Central memory CD8-positive, alpha-beta T cell (primary cell): ENCODE measurements at regions not wholly inside any gene's neighbourhood (a gene's known extent, or its start where the extent isn't known, plus 50 kb on each side); places are given as distances from the start of the nearest gene placed in this dataset.

ENCODE experiments used
- ATAC-seq: fragments of 150-1000 bp; cut with Tn5 transposase; replicated peaks from 2 replicates; pipeline ENCODE4 v1.10.0; 2022; ENCODE audit warnings: mild to moderate bottlenecking, moderate FRiP score, moderate number of reproducible peaks; ENCODE audit not compliant: poor library complexity, severe bottlenecking; ENCODE audit errors: extremely low read depth
- DNase-seq, 2 donors: peaks; one replicate each; pipeline ENCODE4 v3.0.0; 2021; ENCODE audit warnings: low spot score in 2 of 2
- H3K27ac Mint-ChIP-seq: one replicate; pipeline ENCODE4 v1.8.0; 2022; ENCODE audit warnings: low read depth, mild to moderate bottlenecking, moderate library complexity, mixed read lengths
- H3K27me3 Mint-ChIP-seq: one replicate; pipeline ENCODE4 v1.8.0; 2022; ENCODE audit warnings: mixed read lengths
- H3K36me3 Mint-ChIP-seq: one replicate; pipeline ENCODE4 v1.8.0; 2022; ENCODE audit warnings: mild to moderate bottlenecking, moderate library complexity, mixed read lengths; ENCODE audit not compliant: insufficient read depth
- H3K4me1 Mint-ChIP-seq: one replicate; pipeline ENCODE4 v1.8.0; 2022; ENCODE audit warnings: mixed read lengths
- H3K4me3 Mint-ChIP-seq: one replicate; pipeline ENCODE4 v1.8.0; 2022; ENCODE audit warnings: mild to moderate bottlenecking, moderate library complexity, mixed read lengths
- H3K9me3 Mint-ChIP-seq: one replicate; pipeline ENCODE4 v1.8.0; 2022; ENCODE audit warnings: mixed read lengths

DNA sequence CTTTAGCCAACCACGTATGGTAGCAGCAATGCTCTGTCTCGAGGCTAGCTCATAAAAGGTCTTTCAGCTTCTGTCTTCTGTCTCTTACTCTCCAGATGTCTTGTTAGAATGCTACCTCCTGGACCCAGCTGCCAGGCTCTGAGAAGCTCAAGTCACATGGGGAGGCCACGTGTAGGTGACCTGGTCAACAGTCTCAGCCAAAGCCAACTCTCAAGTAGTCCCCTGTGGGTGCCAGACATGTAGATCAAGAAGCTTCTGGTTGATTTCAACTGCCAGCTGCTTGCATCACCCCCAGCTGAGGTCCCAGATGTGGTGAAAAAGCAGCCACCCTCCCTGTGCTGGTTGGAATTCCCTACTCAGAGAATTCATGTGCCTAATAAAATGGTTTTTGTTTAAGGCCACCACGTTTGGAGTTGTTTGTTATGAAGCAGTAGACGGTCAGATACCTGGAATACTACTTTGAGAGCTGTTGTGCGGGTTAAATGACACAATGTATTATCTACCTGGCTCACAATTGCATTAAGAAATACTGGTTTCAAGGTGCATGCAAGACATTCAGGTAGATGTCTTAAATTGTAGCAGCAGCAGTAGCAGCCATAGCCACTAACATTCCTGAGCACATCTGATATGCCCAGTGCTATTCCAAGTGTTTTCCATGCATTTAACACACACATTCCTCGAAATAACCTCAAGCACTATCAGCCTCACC, 131.0 kb upstream of the RFC3 start:
- Mint-ChIP-seq H3K9me3 (no peaks in the 10 kb centered on the region), H3K27ac (no peak overlapping the region), H3K27me3 (no peaks in the 10 kb centered on the region), H3K36me3 (no peaks in the 10 kb centered on the region), H3K4me1 (no peaks in the 10 kb centered on the region), H3K4me3 (no peak overlapping the region)
- no peak for ATAC-seq
- DNase-seq: no peak

GRCh38 chr13:33690354-33690753, 127.6 kb upstream of the RFC3 start:
- Mint-ChIP-seq H3K36me3 (no peaks in the 10 kb centered on the region), H3K4me1 (no peaks in the 10 kb centered on the region), H3K9me3 (no peaks in the 10 kb centered on the region), H3K27me3 (no peaks in the 10 kb centered on the region), H3K4me3 (no peak overlapping the region), H3K27ac (no peak overlapping the region)
- DNase-seq (no peak), ATAC-seq (no peak)

GRCh38 chr13:33691980-33692379, 126.0 kb upstream of the RFC3 start:
- no peak for ATAC-seq
- H3K36me3 Mint-ChIP-seq: no peaks in the 10 kb centered on the region
- no peaks in the 10 kb centered on the region for H3K27me3 Mint-ChIP-seq
- no peak for DNase-seq
- H3K9me3 Mint-ChIP-seq: no peaks in the 10 kb centered on the region
- no peak overlapping the region for H3K27ac Mint-ChIP-seq
- no peaks in the 10 kb centered on the region for H3K4me1 Mint-ChIP-seq
- H3K4me3 Mint-ChIP-seq: no peak overlapping the region

DNA sequence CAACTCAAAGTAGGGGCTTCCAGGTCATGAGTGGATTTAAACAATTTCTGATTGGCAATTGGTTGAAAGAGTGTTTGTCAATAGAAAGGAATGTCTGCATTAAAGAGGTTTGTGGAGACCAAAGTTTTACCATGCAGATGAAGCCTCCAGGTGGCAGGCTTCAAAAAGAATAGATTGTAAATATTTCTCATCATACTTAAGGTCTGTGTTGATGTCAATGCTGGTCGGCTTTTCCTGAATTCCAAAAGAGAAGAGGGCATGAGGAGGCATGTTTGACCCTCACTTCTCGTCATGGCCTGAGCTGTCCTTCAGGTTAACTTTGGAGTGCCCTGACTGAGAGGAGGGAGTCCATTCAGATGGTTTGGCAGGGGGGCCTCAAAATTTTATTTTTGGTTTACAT, 125.4 kb upstream of the RFC3 start:
- no peak for DNase-seq
- no peaks in the 10 kb centered on the region for H3K36me3 Mint-ChIP-seq
- H3K9me3 Mint-ChIP-seq: no peaks in the 10 kb centered on the region
- no peak overlapping the region for H3K27ac Mint-ChIP-seq
- H3K4me1 Mint-ChIP-seq: no peaks in the 10 kb centered on the region
- no peaks in the 10 kb centered on the region for H3K27me3 Mint-ChIP-seq
- ATAC-seq: no peak
- no peak overlapping the region for H3K4me3 Mint-ChIP-seq

- no peak overlapping the region for H3K27ac Mint-ChIP-seq
- H3K4me1 Mint-ChIP-seq: no peaks in the 10 kb centered on the region
- no peak for DNase-seq
- ATAC-seq: no peak
- no peaks in the 10 kb centered on the region for H3K9me3 Mint-ChIP-seq
- no peaks in the 10 kb centered on the region for H3K27me3 Mint-ChIP-seq
- H3K4me3 Mint-ChIP-seq: no peak overlapping the region
- H3K36me3 Mint-ChIP-seq: no peaks in the 10 kb centered on the region
Observed at GRCh38 chr13:33694546-33694945, 123.4 kb upstream of the RFC3 start.

- no peak for DNase-seq
- no peak overlapping the region for H3K27ac Mint-ChIP-seq
- H3K36me3 Mint-ChIP-seq: no peaks in the 10 kb centered on the region
- no peak overlapping the region for H3K4me3 Mint-ChIP-seq
- ATAC-seq: no peak
- H3K9me3 Mint-ChIP-seq: no peaks in the 10 kb centered on the region
- H3K4me1 Mint-ChIP-seq: no peaks in the 10 kb centered on the region
- H3K27me3 Mint-ChIP-seq: no peaks in the 10 kb centered on the region
Observed at GRCh38 chr13:33696530-33696929, 121.4 kb upstream of the RFC3 start.

- H3K9me3 Mint-ChIP-seq: no peaks in the 10 kb centered on the region
Observed at GRCh38 chr13:33697926-33698325, 120.0 kb upstream of the RFC3 start.

DNA sequence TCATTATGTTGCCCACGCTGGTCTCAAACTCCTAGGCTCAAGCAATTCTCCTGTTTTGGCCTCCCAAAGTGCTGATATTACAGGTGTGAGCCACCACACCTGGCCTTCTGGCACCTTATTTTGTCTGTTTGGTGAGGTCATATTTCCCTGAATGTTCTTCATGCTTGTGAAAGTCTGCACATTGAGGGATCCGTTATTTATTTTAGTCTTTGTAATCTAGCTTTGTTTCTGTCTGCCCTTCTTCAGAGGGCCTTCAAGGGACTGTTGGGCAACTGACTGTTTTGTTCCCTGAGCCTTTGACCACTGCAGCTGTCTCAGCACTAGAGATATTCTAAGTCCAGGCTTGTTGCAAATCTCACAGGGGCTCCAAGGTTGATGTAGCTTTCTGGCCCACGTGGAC, 110.5 kb upstream of the RFC3 start:
- H3K4me3 Mint-ChIP-seq: no peak overlapping the region
- no peak overlapping the region for H3K27ac Mint-ChIP-seq
- DNase-seq: no peak
- no peak for ATAC-seq
- H3K36me3 Mint-ChIP-seq: no peaks in the 10 kb centered on the region
- H3K9me3 Mint-ChIP-seq: peaks cover 10% of the 10 kb centered on the region
- peaks cover 45% of the 10 kb centered on the region for H3K27me3 Mint-ChIP-seq
- H3K4me1 Mint-ChIP-seq: no peaks in the 10 kb centered on the region

More at GRCh38 chr13:33697926-33698325, 120.0 kb upstream of the RFC3 start:
- H3K27me3 Mint-ChIP-seq: no peaks in the 10 kb centered on the region
- DNase-seq (no peak), ATAC-seq (no peak)
- no peaks in the 10 kb centered on the region for H3K4me1 Mint-ChIP-seq
- H3K27ac Mint-ChIP-seq: no peak overlapping the region
- H3K4me3 Mint-ChIP-seq: no peak overlapping the region
- no peaks in the 10 kb centered on the region for H3K36me3 Mint-ChIP-seq

DNA sequence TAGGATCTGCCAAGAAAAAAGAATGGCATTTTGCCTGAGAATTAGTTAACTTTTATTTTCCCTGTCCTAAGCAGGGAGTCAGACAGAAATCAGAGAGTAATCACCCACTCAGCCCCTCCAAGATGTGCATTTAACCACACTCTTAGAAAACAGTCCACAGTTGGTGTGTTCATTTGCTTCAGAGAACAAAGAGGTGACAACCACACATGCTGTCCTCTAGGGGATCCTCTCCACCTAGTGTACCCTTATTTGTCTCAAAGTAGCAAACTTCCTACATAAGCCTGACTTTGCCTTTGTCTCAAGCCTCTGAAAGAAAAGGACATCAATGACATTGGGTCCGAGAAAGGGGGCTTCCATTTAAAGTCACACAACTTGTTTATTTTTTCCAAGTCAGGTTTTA, 107.0 kb upstream of the RFC3 start:
- peaks cover 10% of the 10 kb centered on the region for H3K9me3 Mint-ChIP-seq
- no peaks in the 10 kb centered on the region for H3K4me1 Mint-ChIP-seq
- ATAC-seq (no peak), DNase-seq (no peak)
- H3K27ac Mint-ChIP-seq: no peak overlapping the region
- peaks cover 25% of the 10 kb centered on the region for H3K27me3 Mint-ChIP-seq
- H3K36me3 Mint-ChIP-seq: no peaks in the 10 kb centered on the region
- no peak overlapping the region for H3K4me3 Mint-ChIP-seq

DNA sequence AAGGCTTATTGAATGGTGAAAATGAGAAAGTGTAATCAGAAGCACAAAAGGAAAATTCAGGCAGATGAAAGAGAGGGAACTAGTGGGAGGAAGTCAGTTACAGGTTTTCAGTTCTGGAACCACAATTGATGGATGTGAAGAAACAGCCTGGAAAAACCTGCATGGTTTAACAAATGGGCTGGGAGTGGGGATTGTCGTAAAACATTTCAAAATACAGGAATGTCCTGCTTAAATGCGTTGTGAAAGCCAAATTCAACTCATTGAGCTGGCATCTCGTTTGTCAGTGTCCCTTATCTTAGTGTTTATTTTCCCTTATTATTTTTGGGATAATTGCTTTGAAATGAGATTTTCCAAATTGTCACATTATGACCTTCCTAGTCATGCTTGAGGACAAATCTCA, 106.5 kb upstream of the RFC3 start:
- Mint-ChIP-seq H3K9me3 (peaks cover 7% of the 10 kb centered on the region), H3K4me3 (no peak overlapping the region), H3K27ac (no peak overlapping the region), H3K27me3 (peaks cover 21% of the 10 kb centered on the region), H3K36me3 (no peaks in the 10 kb centered on the region), H3K4me1 (no peaks in the 10 kb centered on the region)
- ATAC-seq (no peak), DNase-seq (no peak)

GRCh38 chr13:33717775-33718174, 100.2 kb upstream of the RFC3 start:
- no peak for DNase-seq

DNA sequence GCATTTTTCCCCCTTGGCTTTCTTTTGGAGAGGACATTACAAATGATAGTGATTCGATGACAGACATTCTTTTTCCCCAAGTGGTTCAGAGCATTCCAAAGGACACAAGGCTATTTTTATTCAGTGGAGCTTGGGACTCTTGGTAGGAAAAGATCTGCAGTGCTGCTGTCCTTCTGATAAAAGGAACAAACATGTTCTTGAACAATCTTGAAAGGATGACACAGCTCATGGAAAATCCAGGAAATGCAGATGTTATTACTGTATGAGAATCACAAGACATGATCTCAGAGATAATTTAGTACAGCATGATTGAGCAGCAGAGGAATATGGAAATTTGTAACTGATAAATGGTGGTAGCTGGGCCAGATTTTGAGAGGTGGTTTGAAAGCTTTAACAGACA, 96.2 kb upstream of the RFC3 start:
- Mint-ChIP-seq H3K9me3 (no peaks in the 10 kb centered on the region), H3K27ac (peak overlapping the region; percentile 49), H3K4me3 (no peak overlapping the region), H3K4me1 (peaks cover 20% of the 10 kb centered on the region), H3K27me3 (no peaks in the 10 kb centered on the region), H3K36me3 (no peaks in the 10 kb centered on the region)
- no peak for DNase-seq
- no peak for ATAC-seq

More at GRCh38 chr13:33717775-33718174, 100.2 kb upstream of the RFC3 start:
- Mint-ChIP-seq H3K9me3 (no peaks in the 10 kb centered on the region), H3K4me1 (peaks cover 10% of the 10 kb centered on the region), H3K4me3 (no peak overlapping the region), H3K27me3 (no peaks in the 10 kb centered on the region), H3K27ac (no peak overlapping the region), H3K36me3 (no peaks in the 10 kb centered on the region)
- no peak for ATAC-seq

GRCh38 chr13:33722216-33722915, 95.6 kb upstream of the RFC3 start:
- no peaks in the 10 kb centered on the region for H3K36me3 Mint-ChIP-seq

More at GRCh38 chr13:33722216-33722915, 95.6 kb upstream of the RFC3 start:
- peaks cover 20% of the 10 kb centered on the region for H3K4me1 Mint-ChIP-seq
- H3K4me3 Mint-ChIP-seq: peak overlapping the region; percentile 4
- no peaks in the 10 kb centered on the region for H3K9me3 Mint-ChIP-seq
- no peaks in the 10 kb centered on the region for H3K27me3 Mint-ChIP-seq
- no peak for DNase-seq
- H3K27ac Mint-ChIP-seq: peak overlapping the region; percentile 49
- ATAC-seq: no peak
